MCF 10A (cell line): ENCODE measurements at regions not wholly inside any gene's neighbourhood (a gene's known extent, or its start where the extent isn't known, plus 50 kb on each side); places are given as distances from the start of the nearest gene placed in this dataset.

Experiments
- BruUV-seq: library from RNA; stranded (reverse); fragments of 400-500 nt; replicated peaks from 2 replicates; lab custom pipeline; 2021; lab: Mats Ljungman, UMichigan
- CTCF ChIA-PET: fragments of 300-600 bp; sonication (Branson Sonifier 250); formaldehyde crosslinking; extraction: SDS; loops from one replicate; lab custom pipeline; 2021; ENCODE audit warnings: antibody characterized with exemption, inconsistent platforms; lab: Yijun Ruan, JAX
- POLR2A ChIA-PET: fragments of 300-600, 350-650 bp; sonication (Branson Sonifier 250); formaldehyde crosslinking; extraction: SDS; loops from one replicate; lab custom pipeline; 2020; ENCODE audit warnings: antibody characterized with exemption, inconsistent platforms; lab: Yijun Ruan, JAX
- DNase-seq: peaks from one replicate; pipeline ENCODE4 v3.0.0-alpha.2; 2018; ENCODE audit not compliant: unreplicated experiment
- H3K27ac Mint-ChIP-seq: one replicate; pipeline ENCODE4 v1.8.0; 2022; ENCODE audit warnings: mild to moderate bottlenecking, low read depth, mixed read lengths; ENCODE audit not compliant: unreplicated experiment
- H3K27me3 Mint-ChIP-seq: one replicate; pipeline ENCODE4 v1.8.0; 2022; ENCODE audit warnings: mixed read lengths; ENCODE audit not compliant: insufficient read depth, unreplicated experiment
- H3K36me3 Mint-ChIP-seq: one replicate; pipeline ENCODE4 v1.8.0; 2022; ENCODE audit warnings: mild to moderate bottlenecking, moderate library complexity, mixed read lengths; ENCODE audit not compliant: insufficient read depth, unreplicated experiment
- H3K4me1 Mint-ChIP-seq: one replicate; pipeline ENCODE4 v1.8.0; 2022; ENCODE audit warnings: mixed read lengths; ENCODE audit not compliant: insufficient read depth, unreplicated experiment
- H3K4me3 Mint-ChIP-seq: one replicate; pipeline ENCODE4 v1.8.0; 2022; ENCODE audit warnings: mild to moderate bottlenecking, moderate library complexity, mixed read lengths; ENCODE audit not compliant: unreplicated experiment
- H3K9me3 Mint-ChIP-seq: one replicate; pipeline ENCODE4 v1.8.0; 2022; ENCODE audit warnings: mixed read lengths; ENCODE audit not compliant: unreplicated experiment
- CTCF ChIP-seq: fragments of 200-600 bp; IDR thresholded peaks from one replicate; pipeline ENCODE4 v1.8.0; 2022; ENCODE audit warnings: antibody characterized with exemption, mild to moderate bottlenecking; ENCODE audit not compliant: unreplicated experiment
- intact Hi-C: fragments of 100-400 bp; cut with micrococcal nuclease; formaldehyde crosslinking; loops from 2 replicates; pipeline ENCODE4 v1.14.1; 2022

DNA sequence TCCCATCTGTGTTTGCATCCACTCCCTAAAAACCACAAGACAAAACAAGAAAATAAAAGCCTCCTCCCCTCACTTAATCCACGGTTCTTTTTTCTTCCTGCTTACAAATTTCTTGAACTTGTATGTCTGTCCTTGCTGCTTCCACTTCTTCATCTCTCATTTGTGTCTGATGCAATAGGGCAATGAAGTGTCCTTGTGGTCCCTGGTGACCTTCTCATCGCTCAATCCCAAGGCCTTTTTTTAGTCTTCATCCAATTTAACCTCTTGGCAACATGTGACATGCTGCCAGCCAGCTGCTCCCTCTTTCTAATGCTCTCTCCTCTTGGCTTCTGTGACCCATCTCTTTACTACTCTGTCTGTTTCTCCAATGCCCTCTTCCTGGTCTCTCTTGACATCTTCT lies 87.6 kb downstream of the SEMA4F start:
- no peak for DNase-seq
- H3K27me3 Mint-ChIP-seq: no peaks in the 10 kb centered on the region
- H3K36me3 Mint-ChIP-seq: peaks cover 6% of the 10 kb centered on the region
- intact Hi-C loops: loop anchor here (2.0 kb wide), 1 partner anchor 93 kb away; the partner anchor contains the start of gene HK2
- no peak for TF ChIP-seq CTCF
- CTCF ChIA-PET: interaction anchor here (0.7 to 5.4 kb wide), 6 partner anchors 18 to 138 kb away, joined by 3 to 44 read pairs (median 15); no protein-coding TSS in a partner anchor
- POLR2A ChIA-PET: interaction anchor here (0.8 to 8.3 kb wide), 14 partner anchors 9 to 134 kb away, joined by 3 to 123 read pairs (median 6); partner anchors contain the start of genes HK2 and SEMA4F
- peak overlapping the region; percentile 28 for H3K4me3 Mint-ChIP-seq
- H3K27ac Mint-ChIP-seq: peak overlapping the region; percentile 95
- BruUV-seq: no TSS peak
- peaks cover 9% of the 10 kb centered on the region for H3K9me3 Mint-ChIP-seq
- H3K4me1 Mint-ChIP-seq: peaks cover 32% of the 10 kb centered on the region

DNA sequence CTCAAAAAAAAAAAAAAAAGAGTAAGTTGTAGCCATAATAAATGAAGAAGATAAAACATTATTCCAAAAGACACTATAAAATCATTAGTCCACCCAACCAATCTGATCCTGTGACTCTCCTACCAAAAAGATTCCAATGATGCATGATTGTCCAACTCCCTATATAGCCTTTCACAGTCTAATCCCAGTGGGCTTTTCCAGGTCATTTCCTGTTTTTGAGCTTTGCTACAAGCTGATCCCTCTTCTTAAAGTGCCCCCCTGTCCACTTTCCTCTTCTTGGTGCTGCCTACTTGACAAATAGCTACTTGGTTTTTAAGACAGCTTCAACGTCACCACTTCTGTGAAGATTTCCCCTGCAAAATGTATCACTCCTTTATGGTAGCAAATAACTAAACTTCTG lies 88.4 kb downstream of the SEMA4F start:
- Mint-ChIP-seq H3K36me3 (peaks cover 6% of the 10 kb centered on the region), H3K27ac (peak overlapping the region; percentile 95), H3K4me1 (peaks cover 41% of the 10 kb centered on the region), H3K9me3 (peaks cover under 1% of the 10 kb centered on the region), H3K4me3 (no peak overlapping the region), H3K27me3 (no peaks in the 10 kb centered on the region)
- no peak for DNase-seq
- intact Hi-C loops: no loop called here
- BruUV-seq: no TSS peak
- POLR2A ChIA-PET: interaction anchor here (0.6 to 8.3 kb wide), 3 partner anchors 28 to 1553 kb away, joined by 3 to 123 read pairs (median 36); partner anchors contain the start of gene HK2
- no peak for TF ChIP-seq CTCF
- CTCF ChIA-PET: interaction anchor here (0.6 to 5.4 kb wide), 5 partner anchors 10 to 414 kb away, joined by 3 to 44 read pairs (median 5); no protein-coding TSS in a partner anchor

GRCh38 chr2:74743039-74743438 lies 89.0 kb downstream of the SEMA4F start:
- intact Hi-C loops: no loop called here
- H3K36me3 Mint-ChIP-seq: peaks cover 6% of the 10 kb centered on the region
- peaks cover 46% of the 10 kb centered on the region for H3K4me1 Mint-ChIP-seq
- TF ChIP-seq CTCF: no peak
- H3K27ac Mint-ChIP-seq: no peak overlapping the region
- no TSS peak for BruUV-seq
- DNase-seq: no peak
- ChIA-PET POLR2A (interaction anchor here (0.6 to 8.3 kb wide), 3 partner anchors 93 to 1554 kb away, joined by 3 to 123 read pairs (median 4); partner anchors contain the start of gene HK2), CTCF (interaction anchor here (0.5 to 5.4 kb wide), 7 partner anchors 9 to 414 kb away, joined by 3 to 44 read pairs (median 5); no protein-coding TSS in a partner anchor)
- H3K4me3 Mint-ChIP-seq: no peak overlapping the region
- H3K27me3 Mint-ChIP-seq: no peaks in the 10 kb centered on the region
- no peaks in the 10 kb centered on the region for H3K9me3 Mint-ChIP-seq

DNA sequence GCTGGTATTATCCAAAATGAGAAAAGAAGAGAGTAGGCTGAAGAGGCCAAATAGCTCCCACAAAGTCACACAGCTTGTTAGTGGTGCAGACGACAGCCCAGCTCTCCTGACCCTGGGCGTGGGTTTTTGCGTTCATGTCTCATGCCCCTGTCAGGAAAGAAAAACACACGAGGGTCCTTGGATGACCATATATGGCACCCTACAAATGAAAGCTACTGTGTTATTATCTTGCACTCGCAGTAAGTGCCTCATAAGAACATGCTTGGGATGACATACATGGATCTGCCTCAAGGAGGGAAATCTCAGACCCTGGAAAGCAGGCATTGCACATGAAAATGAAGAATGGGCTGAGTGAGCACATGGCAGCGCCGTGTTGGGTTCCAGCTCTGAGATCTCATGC lies 89.7 kb downstream of the SEMA4F start:
- intact Hi-C loops: no loop called here
- Mint-ChIP-seq H3K4me1 (peaks cover 47% of the 10 kb centered on the region), H3K27me3 (no peaks in the 10 kb centered on the region), H3K4me3 (no peak overlapping the region), H3K9me3 (no peaks in the 10 kb centered on the region), H3K36me3 (peaks cover 6% of the 10 kb centered on the region), H3K27ac (no peak overlapping the region)
- ChIA-PET CTCF (interaction anchor here (0.5 to 5.4 kb wide), 6 partner anchors 8 to 133 kb away, joined by 3 to 44 read pairs (median 4); no protein-coding TSS in a partner anchor), POLR2A (interaction anchor here (0.6 to 8.3 kb wide), 2 partner anchors 92 to 167 kb away, joined by 4 to 123 read pairs; partner anchors contain the start of gene HK2)
- BruUV-seq: no TSS peak
- no peak for TF ChIP-seq CTCF
- DNase-seq: no peak
